GM19025 (cell line): ENCODE measurements at regions not wholly inside any gene's neighbourhood (a gene's known extent, or its start where the extent isn't known, plus 50 kb on each side); places are given as distances from the start of the nearest gene placed in this dataset.
A peak's percentile ranks its signal among the peaks of the same experiment; 100 is the strongest.

Experiments
- ATAC-seq: cut with Tn5 transposase; IDR thresholded peaks from one replicate; pipeline ENCODE4 v1.9.1; 2021; ENCODE audit warnings: mild to moderate bottlenecking, low read depth, moderate library complexity; ENCODE audit not compliant: unreplicated experiment

DNA sequence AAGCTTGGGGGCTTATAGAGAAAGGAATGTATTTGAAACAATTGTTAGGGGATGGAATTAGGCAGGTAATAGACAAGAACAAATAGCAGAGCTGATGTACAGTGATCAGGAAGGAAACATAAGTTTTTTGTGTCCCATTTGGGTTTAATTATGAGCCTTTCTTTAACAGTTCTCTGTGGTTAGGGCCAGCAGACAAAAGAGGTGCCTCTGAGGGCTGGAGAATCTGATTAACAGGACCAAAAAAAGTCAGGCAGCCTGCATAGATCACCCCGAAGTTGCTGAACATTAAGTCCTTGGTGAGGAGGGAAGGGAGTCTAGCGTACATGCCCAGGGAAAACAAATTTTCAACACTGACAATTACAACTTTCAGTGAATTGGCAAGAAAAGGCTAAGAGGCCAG is 88.6 kb upstream of the SPRED1 start:
- ATAC-seq: no peak

DNA sequence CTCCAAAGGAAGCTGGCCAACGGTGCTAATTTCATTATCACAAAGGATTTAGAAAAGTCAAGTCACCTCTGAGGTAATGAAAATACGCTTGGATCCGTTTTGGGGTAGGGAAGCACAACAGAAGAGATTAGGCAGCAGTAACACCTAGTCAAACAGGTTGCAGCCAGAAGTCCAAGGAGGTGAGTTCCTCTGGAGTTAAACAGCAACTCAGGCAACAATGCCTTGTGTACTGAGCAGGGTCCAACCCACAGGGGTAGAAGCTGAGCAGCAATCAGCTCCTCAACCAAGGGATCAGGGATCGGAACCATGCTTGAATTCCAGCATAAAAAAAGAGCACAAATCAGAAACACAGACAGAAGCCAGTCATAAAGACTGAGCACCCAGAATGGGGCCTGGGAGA is 88.1 kb upstream of the SPRED1 start:
- no peak for ATAC-seq

DNA sequence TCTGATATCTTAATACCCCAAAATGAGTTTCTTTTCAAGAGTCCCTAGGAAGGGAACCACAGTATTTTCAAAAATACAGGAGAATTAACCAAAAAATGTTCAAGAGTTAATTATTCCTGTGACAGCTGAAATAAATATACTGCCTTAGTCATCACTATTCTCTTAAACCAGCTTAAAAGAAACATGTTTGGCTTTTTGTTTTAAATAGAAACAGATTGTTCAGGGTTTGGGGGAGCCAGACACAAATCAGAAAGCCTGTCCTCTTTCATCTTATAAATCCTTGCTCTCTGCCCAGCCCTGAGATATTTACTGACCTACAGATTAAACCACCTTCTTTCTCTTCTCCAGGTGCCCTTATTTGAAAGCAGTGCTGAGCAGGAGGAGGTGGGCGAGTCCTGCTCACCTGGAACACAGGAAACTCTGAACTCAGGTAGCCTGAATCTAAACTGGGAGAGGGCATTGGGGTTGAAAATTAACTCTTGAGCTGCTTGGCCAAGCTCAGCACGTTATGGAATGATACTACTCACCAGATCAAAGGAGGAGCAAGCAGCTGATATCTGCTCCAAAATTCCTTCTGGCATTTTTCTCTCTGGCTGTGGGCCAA is 84.1 kb upstream of the SPRED1 start:
- ATAC-seq: no peak

DNA sequence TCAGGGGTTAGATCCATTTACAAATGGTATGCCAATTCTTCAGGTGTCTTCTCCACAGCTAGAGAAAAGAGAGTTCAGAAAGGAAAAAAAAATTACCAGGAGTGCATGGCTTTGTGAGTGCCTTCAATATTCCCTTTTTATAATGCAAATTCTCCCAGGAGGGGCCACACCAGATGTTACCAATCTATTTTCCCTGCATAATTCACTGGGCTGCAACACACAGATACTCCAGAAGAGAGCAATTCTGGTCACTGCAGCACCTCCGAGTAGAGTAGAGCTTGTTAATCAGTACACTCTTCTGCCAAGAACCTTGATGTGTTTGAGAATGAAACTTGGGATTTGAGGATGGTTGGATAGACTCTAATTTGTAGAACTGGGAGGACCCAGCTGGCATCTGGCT is 80.7 kb upstream of the SPRED1 start:
- no peak for ATAC-seq

DNA sequence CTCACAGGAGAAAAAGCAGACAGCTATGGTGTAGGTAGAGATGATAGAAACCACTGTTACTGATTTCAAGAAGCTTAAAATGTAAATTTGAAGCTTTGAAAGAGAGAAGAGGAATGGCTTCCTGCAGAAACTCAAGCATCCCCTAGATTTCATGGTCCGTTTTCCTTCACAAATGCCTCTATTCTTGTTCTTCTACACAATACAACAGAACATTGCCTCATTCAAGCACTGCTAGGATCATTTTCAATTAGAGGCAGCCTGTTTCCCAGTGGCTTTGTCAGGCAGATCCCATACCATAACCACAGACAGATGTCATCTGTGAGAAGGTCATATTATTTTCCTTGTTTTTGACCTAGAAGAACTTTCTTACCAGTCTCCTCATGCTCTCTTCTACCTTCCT is 77.9 kb upstream of the SPRED1 start:
- ATAC-seq: no peak

DNA sequence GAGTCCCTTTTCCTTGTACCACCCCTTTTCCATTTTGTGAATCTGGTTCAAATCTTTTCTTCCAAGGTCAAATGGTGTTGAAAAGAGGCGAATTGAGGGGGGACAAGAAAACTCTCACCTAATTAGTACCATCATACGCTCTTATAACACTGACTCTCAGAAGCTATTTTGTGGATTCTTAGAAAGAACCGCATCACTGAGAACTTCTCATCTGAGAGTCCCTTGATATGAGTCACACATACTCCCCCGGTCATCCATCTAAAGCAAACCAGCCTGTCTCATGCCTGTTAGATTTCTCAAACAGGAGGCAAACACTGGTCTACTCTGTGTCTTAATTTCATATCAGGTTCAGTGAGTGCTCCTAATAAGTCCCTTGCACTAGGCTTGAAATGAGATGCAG is 76.5 kb upstream of the SPRED1 start:
- peak; percentile 49 for ATAC-seq

DNA sequence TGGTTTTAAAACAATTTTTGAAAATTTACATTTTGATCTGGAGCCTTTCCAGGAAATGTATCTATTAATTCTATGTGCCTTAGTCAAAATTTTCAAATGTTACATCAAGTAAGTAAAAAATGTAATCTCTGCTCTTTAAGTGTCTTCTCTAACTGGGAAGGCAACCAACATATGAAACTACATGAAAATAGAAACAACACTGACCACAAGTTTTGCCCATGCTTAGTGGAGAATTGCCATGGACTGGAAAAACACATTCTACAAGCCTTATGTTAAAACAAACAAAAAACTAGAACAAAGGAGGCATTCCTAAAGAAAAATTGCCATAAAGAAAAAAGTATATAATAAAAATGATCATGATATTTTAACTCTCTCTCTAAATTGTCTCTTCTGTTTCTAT is 75.9 kb upstream of the SPRED1 start:
- no peak for ATAC-seq

DNA sequence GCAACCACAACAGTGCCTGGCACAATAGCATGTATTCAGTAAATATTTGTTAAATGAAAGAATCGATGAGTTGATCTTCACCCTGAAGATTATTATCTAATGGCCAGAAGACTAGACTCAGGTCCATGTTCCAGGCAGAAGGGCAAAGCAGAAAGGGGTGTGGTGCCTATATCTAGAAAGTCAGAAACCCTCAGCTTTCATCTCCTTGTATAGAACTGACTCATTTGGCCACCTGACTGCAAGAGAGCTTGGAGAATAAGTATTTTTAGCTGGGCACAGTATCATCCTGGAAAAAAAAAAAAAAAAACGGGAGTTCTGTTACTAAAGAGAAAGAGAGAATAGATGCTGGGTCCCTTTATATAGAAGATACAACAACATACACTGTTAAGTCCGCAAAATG is 69.7 kb upstream of the SPRED1 start:
- no peak for ATAC-seq

DNA sequence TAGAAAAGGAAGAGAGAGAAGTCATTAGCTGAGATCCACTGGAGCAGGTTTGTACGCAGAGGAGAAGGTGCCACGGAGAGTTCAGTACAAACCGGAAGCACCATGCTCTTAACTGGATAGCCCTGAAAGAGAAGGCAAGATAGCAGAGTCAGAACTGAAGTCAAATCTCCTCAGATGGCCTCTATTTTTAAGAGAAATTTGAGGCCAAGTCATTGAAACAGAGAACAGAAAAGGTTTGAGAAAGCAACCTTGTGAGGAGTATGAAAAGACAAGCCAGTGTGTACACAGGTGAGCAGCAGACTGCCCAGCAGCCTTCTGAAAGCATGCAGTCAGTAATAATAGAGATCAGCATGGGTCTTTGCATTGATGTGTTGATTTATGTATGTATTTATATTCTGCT is 66.1 kb upstream of the SPRED1 start:
- no peak for ATAC-seq

DNA sequence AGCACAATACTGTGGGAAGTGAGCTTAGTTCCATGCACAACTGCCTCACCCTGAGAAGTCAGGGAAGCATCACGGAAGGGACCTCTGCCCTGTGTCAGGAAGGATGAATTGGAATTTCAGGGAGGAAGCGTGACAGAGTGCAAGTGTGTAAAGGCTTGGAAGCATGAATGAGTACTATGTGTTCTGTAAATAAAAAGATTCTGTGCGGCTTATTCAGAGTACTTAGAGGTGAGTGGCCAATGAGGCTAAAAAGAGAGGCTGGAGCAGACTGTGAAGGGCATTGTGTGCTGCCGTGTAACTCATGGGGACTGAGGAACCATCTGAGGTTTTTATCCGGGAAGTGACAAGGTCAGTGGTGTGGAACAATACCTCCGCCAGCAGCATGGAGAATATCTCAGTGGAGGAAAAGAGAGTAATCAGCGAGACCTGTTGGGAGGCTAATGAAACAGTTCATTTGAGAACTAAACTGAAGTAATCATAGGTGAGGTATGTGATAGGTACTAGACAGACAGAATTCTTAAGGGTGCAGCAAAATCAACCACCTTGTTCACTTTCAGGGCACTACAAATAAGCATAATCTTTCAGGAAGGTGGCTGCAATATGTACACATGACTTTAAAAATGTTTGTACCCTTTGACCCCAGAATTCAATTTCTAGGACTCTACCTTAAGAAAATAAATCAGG is 64.9 kb upstream of the SPRED1 start:
- no peak for ATAC-seq

DNA sequence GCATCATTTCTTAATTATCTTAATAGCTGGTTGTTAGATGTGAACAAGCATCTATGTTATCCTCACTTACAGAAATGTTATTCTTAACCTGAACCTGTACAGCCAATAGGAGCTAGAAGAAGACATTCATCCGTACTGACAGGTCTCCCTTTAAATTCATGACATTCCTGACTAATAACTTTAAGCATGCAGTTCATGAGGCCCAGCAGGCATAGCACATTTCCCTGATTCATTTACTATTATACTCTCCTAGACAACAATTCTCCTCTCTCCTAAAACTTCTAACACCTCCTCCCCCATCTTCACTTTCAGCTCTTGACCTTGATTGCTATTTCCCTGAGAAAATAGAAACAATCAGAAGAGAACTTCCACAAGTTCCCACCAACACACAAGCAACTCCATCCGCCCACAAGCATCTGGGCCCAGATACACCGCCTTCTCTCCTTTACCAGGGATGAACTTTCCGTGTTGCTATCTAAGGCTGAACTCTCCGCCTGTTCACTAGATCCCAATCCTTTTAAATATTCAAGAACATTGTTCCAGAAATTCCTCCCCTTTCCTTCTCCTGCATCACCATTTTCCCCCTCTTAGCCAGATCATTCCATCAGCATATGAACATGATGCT is 62.9 kb upstream of the SPRED1 start:
- ATAC-seq: no peak

DNA sequence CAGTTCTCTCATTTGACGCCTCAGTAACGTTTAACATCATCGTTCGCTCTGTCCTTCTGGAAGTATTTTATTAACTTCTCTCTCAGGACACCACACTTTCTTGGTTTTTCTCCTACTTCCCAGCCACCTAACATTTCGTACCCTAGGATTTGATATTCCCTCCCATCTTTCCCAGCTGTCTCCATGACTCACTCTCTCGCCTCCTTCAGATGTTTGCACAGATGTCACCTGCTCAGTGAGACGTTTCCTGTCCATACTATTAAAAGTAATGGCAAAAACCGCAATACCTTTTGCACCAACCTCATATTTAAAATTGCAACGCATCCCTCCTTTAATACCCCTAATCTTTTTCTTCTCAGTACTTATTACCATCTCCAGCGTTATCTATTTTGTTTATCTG is 62.1 kb upstream of the SPRED1 start:
- ATAC-seq: no peak

DNA sequence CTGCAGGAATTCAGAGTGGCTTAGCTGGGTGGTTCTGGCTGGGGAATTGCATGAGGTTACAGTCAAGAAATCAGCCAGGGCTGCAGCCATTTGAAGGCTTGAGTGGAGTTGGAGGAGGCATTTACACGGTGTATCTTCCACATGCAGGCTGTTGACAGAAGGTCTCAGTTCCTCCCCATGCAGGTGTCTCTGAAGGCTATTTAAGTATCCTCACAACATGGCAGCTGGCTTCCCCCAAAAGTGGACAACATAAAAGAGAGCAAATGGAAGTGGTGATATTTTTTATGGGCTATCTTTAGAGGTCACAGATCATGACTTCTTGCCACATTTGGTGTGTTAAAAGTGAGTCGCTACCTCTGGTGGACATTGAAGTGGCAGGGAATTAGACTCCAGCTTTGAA is 60.1 kb upstream of the SPRED1 start:
- no peak for ATAC-seq

DNA sequence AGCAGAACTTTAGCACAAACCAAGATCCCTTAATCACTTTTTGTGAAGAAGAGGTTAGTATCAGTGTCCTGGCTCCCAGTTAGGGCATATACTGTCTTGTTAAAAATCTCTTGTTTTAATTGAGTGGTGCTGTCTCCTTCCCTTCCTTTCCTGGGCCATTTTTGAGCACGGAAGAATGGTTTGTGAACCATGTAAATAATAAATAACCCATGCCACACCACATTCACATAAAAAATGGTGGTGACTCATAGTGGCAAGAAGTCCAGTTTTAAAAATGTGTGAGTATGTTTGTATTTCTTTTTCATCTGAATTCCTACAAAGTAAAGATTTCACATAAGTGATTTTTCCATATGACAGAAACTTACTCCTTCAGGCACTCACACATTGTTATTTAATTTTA is 59.1 kb upstream of the SPRED1 start:
- no peak for ATAC-seq

DNA sequence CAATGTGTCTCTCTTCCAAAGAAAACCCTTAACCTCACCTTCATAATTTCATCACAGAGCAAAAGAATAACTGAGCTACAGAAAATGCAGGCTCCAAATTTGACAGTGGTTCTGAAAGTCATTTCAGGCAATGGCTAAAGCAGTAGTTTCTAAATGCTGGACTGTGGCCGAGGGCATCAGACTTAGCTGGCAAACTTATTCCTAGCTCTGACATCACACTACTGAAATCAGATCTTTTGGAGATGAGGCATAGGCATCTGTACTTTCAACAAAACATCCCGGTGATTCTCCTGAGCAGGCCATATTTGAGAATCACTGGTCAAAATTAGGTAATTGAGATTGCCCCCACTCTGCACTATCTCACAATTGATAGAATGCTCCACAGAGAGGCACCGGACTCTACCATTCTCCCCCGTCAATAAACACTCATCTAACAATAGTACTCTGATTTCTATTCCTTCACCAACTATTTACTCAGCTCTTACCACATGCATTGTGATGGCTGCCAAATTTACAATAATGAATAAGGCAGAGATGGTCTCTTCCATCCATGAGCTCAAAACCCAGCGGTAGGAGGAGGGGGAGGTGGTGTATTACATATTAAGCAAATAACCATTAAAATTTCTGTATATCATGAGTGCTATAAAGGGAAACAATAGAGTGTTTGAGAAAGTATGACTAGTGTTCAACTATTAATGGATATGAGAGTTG is 57.3 kb upstream of the SPRED1 start:
- no peak for ATAC-seq

DNA sequence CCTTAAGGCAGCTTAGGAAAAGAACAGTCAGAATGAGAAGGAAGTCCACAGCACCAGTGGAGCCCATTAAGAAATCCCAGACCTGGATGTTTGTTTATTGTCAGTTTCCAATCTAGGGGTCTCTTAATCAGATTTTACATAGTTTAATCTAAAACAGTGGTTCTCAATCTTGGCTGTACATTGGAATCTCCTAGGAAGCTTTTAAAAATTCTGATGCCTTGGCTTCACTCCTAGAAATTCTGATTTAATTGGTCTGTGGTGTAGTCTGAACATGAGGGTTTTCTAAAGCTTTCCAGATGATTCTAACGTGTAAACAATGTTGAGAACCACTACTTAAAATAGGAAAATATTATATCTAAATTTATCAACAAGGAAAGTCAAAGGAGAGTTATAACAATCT is 56.6 kb upstream of the SPRED1 start:
- no peak for ATAC-seq

DNA sequence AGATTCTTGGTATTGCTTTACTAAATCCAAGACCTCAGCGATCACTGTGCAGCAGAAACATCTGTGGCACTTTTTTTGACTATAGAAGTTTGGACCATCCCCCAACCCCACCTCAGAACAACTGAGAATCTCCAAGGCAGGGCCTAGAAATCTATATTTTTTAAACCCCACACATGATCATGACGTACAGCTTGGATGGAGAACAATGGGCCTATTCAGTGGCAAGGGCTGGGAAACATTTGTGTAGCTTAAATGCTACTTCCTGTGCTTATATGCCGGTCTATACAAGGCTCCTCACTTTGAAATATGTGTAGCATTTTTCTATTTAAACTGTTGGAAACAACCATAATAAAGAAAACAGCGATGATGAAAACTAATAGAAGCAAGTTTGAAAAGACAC is 55.1 kb upstream of the SPRED1 start:
- no peak for ATAC-seq

DNA sequence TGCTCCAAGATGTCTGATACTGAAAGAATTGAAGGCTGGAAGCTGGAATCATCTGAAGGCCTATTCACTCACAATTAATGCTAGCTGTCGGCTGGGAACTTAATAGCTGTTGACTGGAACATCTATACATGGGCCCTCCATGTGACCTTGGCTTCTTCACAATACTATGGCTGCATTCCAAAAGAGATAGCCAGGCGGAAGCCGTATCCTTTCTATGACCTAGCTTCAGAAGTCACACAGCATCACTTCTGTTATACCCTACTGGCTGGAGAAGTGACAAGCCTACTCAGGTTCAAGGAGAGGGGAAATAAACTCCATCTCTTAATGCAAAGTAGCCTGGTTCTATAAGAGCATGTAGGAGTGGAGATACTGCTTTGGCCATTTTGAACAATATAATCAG is 50.9 kb upstream of the SPRED1 start:
- no peak for ATAC-seq

DNA sequence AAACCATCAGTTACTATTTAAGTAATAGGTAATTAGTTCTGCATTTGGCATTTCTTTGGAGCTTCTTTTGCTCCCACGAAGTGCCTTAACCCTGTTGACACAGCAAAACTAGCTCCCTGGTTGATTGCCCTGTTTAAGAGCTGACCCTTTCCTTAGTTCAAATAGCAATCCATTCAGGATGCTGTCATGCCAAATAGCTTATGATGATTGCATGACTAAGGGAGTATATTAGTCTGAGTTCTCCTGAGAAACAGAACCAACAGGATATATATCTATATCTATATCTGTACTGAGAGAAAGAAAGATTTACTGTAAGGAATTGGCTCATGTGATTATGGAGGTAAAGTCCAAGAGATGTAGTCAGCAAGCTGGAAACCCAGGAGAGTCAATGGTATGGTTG is 50.3 kb upstream of the SPRED1 start:
- ATAC-seq: no peak
